SK-N-SH treated with all-trans-retinoic acid at 6 μM for 48 hours (cell line): ENCODE measurements at regions not wholly inside any gene's neighbourhood (a gene's known extent, or its start where the extent isn't known, plus 50 kb on each side); places are given as distances from the start of the nearest gene placed in this dataset.

Source experiments
- ARNTL ChIP-seq: fragments of 450-650 bp; formaldehyde crosslinking; IDR thresholded peaks from 2 replicates; pipeline ENCODE4 v1.5.0; 2020; ENCODE audit warnings: low read depth, mild to moderate bottlenecking, moderate library complexity, borderline replicate concordance
- CSDC2 ChIP-seq: fragments of 250-450 bp; sonication (Bioruptor Pico); IDR thresholded peaks from 2 replicates; pipeline ENCODE4 v1.5.0; 2020; ENCODE audit warnings: mild to moderate bottlenecking, moderate library complexity
- GLIS3 ChIP-seq: fragments of 250-450 bp; sonication (Bioruptor Pico); IDR thresholded peaks from 2 replicates; pipeline ENCODE4 v1.5.0; 2020; ENCODE audit warnings: mild to moderate bottlenecking, moderate library complexity
- OSR1 ChIP-seq: fragments of 250-450 bp; sonication (Bioruptor Pico); IDR thresholded peaks from 2 replicates; pipeline ENCODE4 v1.8.0; 2022; ENCODE audit warnings: moderate library complexity, mild to moderate bottlenecking, inconsistent platforms
- PPARA ChIP-seq: fragments of 250-450 bp; sonication (Bioruptor Pico); IDR thresholded peaks from 2 replicates; pipeline ENCODE4 v1.5.0; 2020; ENCODE audit warnings: mild to moderate bottlenecking, borderline replicate concordance
- RARB ChIP-seq: fragments of 250-450 bp; sonication (Bioruptor Pico); IDR thresholded peaks from 2 replicates; pipeline ENCODE4 v1.8.0; 2021; ENCODE audit warnings: mild to moderate bottlenecking, moderate library complexity
- SNAI2 ChIP-seq: fragments of 250-450 bp; sonication (Bioruptor Pico); IDR thresholded peaks from 2 replicates; pipeline ENCODE4 v1.5.0; 2020; ENCODE audit warnings: mild to moderate bottlenecking, moderate library complexity
- TOX ChIP-seq: fragments of 250-450 bp; sonication (Bioruptor Pico); IDR thresholded peaks from 2 replicates; pipeline ENCODE4 v1.8.0; 2021; ENCODE audit warnings: mild to moderate bottlenecking, moderate library complexity, borderline replicate concordance
- ZFP3 ChIP-seq: fragments of 250-450 bp; sonication (Bioruptor Pico); IDR thresholded peaks from 2 replicates; pipeline ENCODE4 v1.5.0; 2020; ENCODE audit warnings: mild to moderate bottlenecking, moderate library complexity
- ZFP30 ChIP-seq: fragments of 450-650 bp; formaldehyde crosslinking; IDR thresholded peaks from 2 replicates; pipeline ENCODE4 v1.5.0; 2022; ENCODE audit warnings: mild to moderate bottlenecking, moderate library complexity
- ZNF70 ChIP-seq: fragments of 450-650 bp; formaldehyde crosslinking; IDR thresholded peaks from 2 replicates; pipeline ENCODE4 v1.5.0; 2020; ENCODE audit warnings: mild to moderate bottlenecking, moderate library complexity
- ZNF8 ChIP-seq: fragments of 450-650 bp; formaldehyde crosslinking; IDR thresholded peaks from 2 replicates; pipeline ENCODE4 v1.5.0; 2020; ENCODE audit warnings: mild to moderate bottlenecking, moderate library complexity
- TF ChIP-seq, protein P1 (sequence below): fragments of 250-450 bp; sonication (Bioruptor Pico); IDR thresholded peaks from 2 replicates; pipeline ENCODE4 v1.5.1; 2020; ENCODE audit warnings: low read depth, mild to moderate bottlenecking, moderate library complexity
- TF ChIP-seq, protein P2 (sequence below): fragments of 250-450 bp; sonication (Bioruptor Pico); IDR thresholded peaks from 2 replicates; pipeline ENCODE4 v1.8.0; 2020; ENCODE audit warnings: mild to moderate bottlenecking, moderate library complexity, borderline replicate concordance

DNA sequence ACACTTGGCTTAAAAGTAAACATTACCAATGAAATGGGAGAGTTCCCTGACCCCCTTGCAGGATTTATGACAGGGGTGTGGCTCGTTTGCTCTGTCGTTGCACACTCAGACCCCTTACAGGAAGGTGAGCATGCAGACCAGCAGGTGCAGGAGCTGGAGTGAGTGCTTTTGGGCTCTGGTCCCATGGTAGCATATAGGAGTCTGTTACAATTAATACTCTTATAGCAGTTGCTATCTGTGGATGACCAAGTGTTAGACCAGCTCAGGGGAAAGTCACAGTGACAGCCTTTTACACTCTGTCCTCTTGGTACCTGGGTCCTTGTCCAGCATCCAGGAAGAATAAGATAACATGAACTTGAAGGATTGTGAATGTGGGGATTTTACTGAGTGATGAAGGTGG, 1177.5 kb downstream of the NSUN3 start:
- TF ChIP-seq, protein P1, sequence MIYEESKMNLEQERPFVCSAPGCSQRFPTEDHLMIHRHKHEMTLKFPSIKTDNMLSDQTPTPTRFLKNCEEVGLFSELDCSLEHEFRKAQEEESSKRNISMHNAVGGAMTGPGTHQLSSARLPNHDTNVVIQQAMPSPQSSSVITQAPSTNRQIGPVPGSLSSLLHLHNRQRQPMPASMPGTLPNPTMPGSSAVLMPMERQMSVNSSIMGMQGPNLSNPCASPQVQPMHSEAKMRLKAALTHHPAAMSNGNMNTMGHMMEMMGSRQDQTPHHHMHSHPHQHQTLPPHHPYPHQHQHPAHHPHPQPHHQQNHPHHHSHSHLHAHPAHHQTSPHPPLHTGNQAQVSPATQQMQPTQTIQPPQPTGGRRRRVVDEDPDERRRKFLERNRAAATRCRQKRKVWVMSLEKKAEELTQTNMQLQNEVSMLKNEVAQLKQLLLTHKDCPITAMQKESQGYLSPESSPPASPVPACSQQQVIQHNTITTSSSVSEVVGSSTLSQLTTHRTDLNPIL (CRISPR knock-in tag): no peak
- no peak for TF ChIP-seq SNAI2 (CRISPR knock-in tag)
- TF ChIP-seq ZFP30 (CRISPR knock-in tag): no peak
- TF ChIP-seq RARB: no peak
- TF ChIP-seq OSR1: no peak
- TF ChIP-seq ZFP3 (CRISPR knock-in tag): no peak
- TF ChIP-seq ZNF8 (CRISPR knock-in tag): no peak
- no peak for TF ChIP-seq GLIS3
- TF ChIP-seq, protein P2, sequence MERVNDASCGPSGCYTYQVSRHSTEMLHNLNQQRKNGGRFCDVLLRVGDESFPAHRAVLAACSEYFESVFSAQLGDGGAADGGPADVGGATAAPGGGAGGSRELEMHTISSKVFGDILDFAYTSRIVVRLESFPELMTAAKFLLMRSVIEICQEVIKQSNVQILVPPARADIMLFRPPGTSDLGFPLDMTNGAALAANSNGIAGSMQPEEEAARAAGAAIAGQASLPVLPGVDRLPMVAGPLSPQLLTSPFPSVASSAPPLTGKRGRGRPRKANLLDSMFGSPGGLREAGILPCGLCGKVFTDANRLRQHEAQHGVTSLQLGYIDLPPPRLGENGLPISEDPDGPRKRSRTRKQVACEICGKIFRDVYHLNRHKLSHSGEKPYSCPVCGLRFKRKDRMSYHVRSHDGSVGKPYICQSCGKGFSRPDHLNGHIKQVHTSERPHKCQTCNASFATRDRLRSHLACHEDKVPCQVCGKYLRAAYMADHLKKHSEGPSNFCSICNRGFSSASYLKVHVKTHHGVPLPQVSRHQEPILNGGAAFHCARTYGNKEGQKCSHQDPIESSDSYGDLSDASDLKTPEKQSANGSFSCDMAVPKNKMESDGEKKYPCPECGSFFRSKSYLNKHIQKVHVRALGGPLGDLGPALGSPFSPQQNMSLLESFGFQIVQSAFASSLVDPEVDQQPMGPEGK: no peak
- TF ChIP-seq TOX: no peak
- TF ChIP-seq ARNTL: no peak
- no peak for TF ChIP-seq ZNF70
- no peak for TF ChIP-seq PPARA (CRISPR knock-in tag)
- TF ChIP-seq CSDC2 (CRISPR knock-in tag): no peak
